ENCODE measurements at regions not wholly inside any gene's neighbourhood (a gene's known extent, or its start where the extent isn't known, plus 50 kb on each side); places are given as distances from the start of the nearest gene placed in this dataset.

GRCh38 chr13:112012016-112012704, 54.8 kb upstream of the SOX1 start:
- Histone ChIP-seq H3K27ac (ENCODE audit: low read depth, low read length) (no peak overlapping the region), H2AFZ (ENCODE audit: low read length) (0 out of 2 replicates have a peak overlapping the region, but pooled peaks have one; percentile 13), H3K4me2 (ENCODE audit: insufficient read depth in 1 of 2, low read depth in 2 of 2, low read length in 2 of 2) (no peak overlapping the region), H2BK120ac (replicated peaks; ENCODE audit: low read depth, low read length) (no peak overlapping the region), H3K79me2 (ENCODE audit: control insufficient read depth in 1 of 2, insufficient read depth in 2 of 2, low read length in 2 of 2) (no peaks in the 10 kb centered on the region), H2AK5ac (ENCODE audit: low read depth, low read length) (no peak overlapping the region), H2BK20ac (ENCODE audit: low read length) (no peak overlapping the region), H2BK12ac (ENCODE audit: low read depth, low read length) (peak overlapping the region; percentile 71; the same call in 1 of the 2 replicates), H4K5ac (ENCODE audit: insufficient read length, low read depth, low read length) (no peak overlapping the region), H3K4me1 (replicated peaks in 1 of 4; ENCODE audit: control insufficient read depth in 3 of 4, insufficient read depth in 4 of 4, low read length in 3 of 4) (peaks cover 0 to 5% (median 0%) of the 10 kb centered on the region in 4 experiments; a peak in 2 of 7 replicates), H3K9ac (replicated peaks in 1 of 4; ENCODE audit: extremely low read depth in 1 of 4, low read depth in 3 of 4, low read length in 3 of 4) (no peak overlapping the region), H4K8ac (ENCODE audit: extremely low read depth, insufficient read depth, low read length) (no peak overlapping the region), H3K79me1 (ENCODE audit: low read depth, low read length) (no peaks in the 10 kb centered on the region), H3K4ac (replicated peaks; ENCODE audit: insufficient read length, low read depth, low read length) (no peak overlapping the region), H3K23me2 (ENCODE audit: low read depth, low read length) (no peaks in the 10 kb centered on the region), H4K91ac (replicated peaks; ENCODE audit: insufficient read length, low read length) (no peak overlapping the region), H3K56ac (replicated peaks; ENCODE audit: insufficient read length, low read depth, low read length) (no peak overlapping the region), H2BK15ac (ENCODE audit: low read length) (no peak overlapping the region), H3K18ac (ENCODE audit: extremely low read depth, low read length) (no peak overlapping the region), H3K23ac (ENCODE audit: insufficient read length) (no peak overlapping the region), H4K20me1 (replicated peaks in 1 of 2; ENCODE audit: control insufficient read depth in 1 of 2, insufficient read depth in 2 of 2, low read length in 2 of 2) (no peaks in the 10 kb centered on the region), H3K36me3 (ENCODE audit: control insufficient read depth in 2 of 4, insufficient read depth in 4 of 4, low read length in 3 of 4) (no peaks in the 10 kb centered on the region), H3K4me3 (ENCODE audit: extremely low read depth in 1 of 4, insufficient read depth in 2 of 4, low read depth in 3 of 4, low read length in 4 of 4) (no peak overlapping the region), H3K9me3 (ENCODE audit: insufficient read depth in 2 of 2, low read depth in 1 of 2, low read length in 1 of 2) (peaks cover 0 to 3% of the 10 kb centered on the region in 2 experiments; a peak in 1 of 4 replicates), H3K27me3 (replicated peaks in 1 of 4; ENCODE audit: control insufficient read depth in 3 of 4, extremely low read depth in 1 of 4, insufficient read depth in 3 of 4, low read length in 3 of 4) (peaks cover 0 to 5% (median 2%) of the 10 kb centered on the region in 4 experiments; a peak in 4 of 7 replicates), H3K14ac (ENCODE audit: insufficient read length) (no peak overlapping the region), H2BK5ac (ENCODE audit: low read depth, low read length) (0 out of 2 replicates have a peak overlapping the region, but pooled peaks have one; percentile 35)
- DNase-seq (ENCODE audit: low read depth in 1 of 2, low spot score in 2 of 2) (peak in 1 of 2 experiments; percentile 52), FAIRE-seq (no peak)
- TF ChIP-seq JUND (IDR thresholded peaks at IDR 0.05; ENCODE audit: low read length) (no peak), TEAD4 (IDR thresholded peaks at IDR 0.05; ENCODE audit: low read depth, low read length) (peak; percentile 96), EP300 (IDR thresholded peaks at IDR 0.05; ENCODE audit: borderline replicate concordance in 1 of 2, low read depth in 2 of 2, low read length in 2 of 2) (no peak)
- POLR2A ChIA-PET (ENCODE audit: partially characterized antibody): no interaction called here
- CTCF ChIA-PET (ENCODE audit: partially characterized antibody): no interaction called here
- 80% methylated on average over 19 of the region's 27 CpGs; no CpG with 5 or more reads in 1 of the 2 experiments for WGBS, 2 experiments (ENCODE audit: extremely low coverage in 1 of 2, insufficient coverage in 1 of 2, insufficient read length in 1 of 2, insufficient replicate concordance in 2 of 2, low coverage in 1 of 2, low lambda C conversion rate in 2 of 2, missing lambda C conversion rate in 1 of 2)
